ENCODE measurements at regions not wholly inside any gene's neighbourhood (a gene's known extent, or its start where the extent isn't known, plus 50 kb on each side); places are given as distances from the start of the nearest gene placed in this dataset.

GRCh38 chr5:145205546-145205945 lies 629.6 kb downstream of the PRELID2 start:
- Mint-ChIP-seq H3K4me1 (no peaks in the 10 kb centered on the region), H3K27me3 (ENCODE audit: low read depth) (peaks cover 3% of the 10 kb centered on the region), H3K36me3 (no peaks in the 10 kb centered on the region), H3K27ac (no peak overlapping the region), H3K4me3 (no peak overlapping the region), H3K9me3 (no peaks in the 10 kb centered on the region)
- TF ChIP-seq CTCF (IDR thresholded peaks at IDR 0.05; ENCODE audit: unreplicated experiment): no peak
- no peak for DNase-seq (ENCODE audit: low spot score in 2 of 2, unreplicated experiment in 2 of 2)

GRCh38 chr5:145204743-145205142 lies 630.4 kb downstream of the PRELID2 start:
- H3K27me3 Mint-ChIP-seq (ENCODE audit: low read depth): peaks cover 3% of the 10 kb centered on the region
- no peak for DNase-seq (ENCODE audit: low spot score in 2 of 2, unreplicated experiment in 2 of 2)
- no peaks in the 10 kb centered on the region for H3K9me3 Mint-ChIP-seq
- no peaks in the 10 kb centered on the region for H3K36me3 Mint-ChIP-seq
- H3K4me3 Mint-ChIP-seq: no peak overlapping the region
- H3K27ac Mint-ChIP-seq: no peak overlapping the region
- H3K4me1 Mint-ChIP-seq: no peaks in the 10 kb centered on the region
- no peak for TF ChIP-seq CTCF (IDR thresholded peaks at IDR 0.05; ENCODE audit: unreplicated experiment)

- no peak for TF ChIP-seq CTCF (IDR thresholded peaks at IDR 0.05; ENCODE audit: unreplicated experiment)
- Mint-ChIP-seq H3K36me3 (no peaks in the 10 kb centered on the region), H3K4me3 (no peak overlapping the region), H3K27ac (no peak overlapping the region), H3K4me1 (no peaks in the 10 kb centered on the region), H3K27me3 (ENCODE audit: low read depth) (peaks cover 3% of the 10 kb centered on the region), H3K9me3 (no peaks in the 10 kb centered on the region)
- no peak for DNase-seq (ENCODE audit: low spot score in 2 of 2, unreplicated experiment in 2 of 2)
These were observed 631.9 kb downstream of the PRELID2 start for GRCh38 chr5:145203193-145203592.

- Mint-ChIP-seq H3K27me3 (ENCODE audit: low read depth) (peaks cover 3% of the 10 kb centered on the region), H3K36me3 (no peaks in the 10 kb centered on the region), H3K4me1 (no peaks in the 10 kb centered on the region), H3K9me3 (no peaks in the 10 kb centered on the region), H3K4me3 (no peak overlapping the region), H3K27ac (no peak overlapping the region)
- TF ChIP-seq CTCF (IDR thresholded peaks at IDR 0.05; ENCODE audit: unreplicated experiment): no peak
- no peak for DNase-seq (ENCODE audit: low spot score in 2 of 2, unreplicated experiment in 2 of 2)
These were observed 636.4 kb downstream of the PRELID2 start for GRCh38 chr5:145198525-145199260.

GRCh38 chr5:145189746-145190145 lies 645.4 kb downstream of the PRELID2 start:
- TF ChIP-seq CTCF (IDR thresholded peaks at IDR 0.05; ENCODE audit: unreplicated experiment): no peak
- H3K27ac Mint-ChIP-seq: no peak overlapping the region

More at GRCh38 chr5:145189746-145190145, 645.4 kb downstream of the PRELID2 start:
- no peaks in the 10 kb centered on the region for H3K36me3 Mint-ChIP-seq
- H3K4me1 Mint-ChIP-seq: no peaks in the 10 kb centered on the region
- H3K9me3 Mint-ChIP-seq: peaks cover 3% of the 10 kb centered on the region
- peaks cover 1% of the 10 kb centered on the region for H3K27me3 Mint-ChIP-seq (ENCODE audit: low read depth)
- H3K4me3 Mint-ChIP-seq: no peak overlapping the region
- DNase-seq (ENCODE audit: low spot score in 2 of 2, unreplicated experiment in 2 of 2): no peak

Data from mesothelial cell of epicardium (in vitro differentiated cells).